IPS DF 6.9 (cell line): ENCODE measurements at regions not wholly inside any gene's neighbourhood (a gene's known extent, or its start where the extent isn't known, plus 50 kb on each side); places are given as distances from the start of the nearest gene placed in this dataset.
"Not testable (repeated sequence)": the region's sequence is repeated elsewhere in the genome, so short reads cannot be mapped to it uniquely, and the experiment has no call there.

Source experiments
- DNase-seq: peaks from one replicate; pipeline ENCODE4 v3.0.0-alpha.2; 2013; ENCODE audit warnings: low read depth, low spot score
- H3K27ac ChIP-seq: one replicate; pipeline ENCODE4 v1.5.1; 2013; ENCODE audit warnings: low read length, control low read depth
- H3K27me3 ChIP-seq: 2 replicates; pipeline ENCODE4 v1.6.1; 2013; ENCODE audit warnings: mild to moderate bottlenecking, low read length; ENCODE audit not compliant: control insufficient read depth, insufficient read depth
- H3K36me3 ChIP-seq: 2 replicates; pipeline ENCODE4 v1.6.1; 2013; ENCODE audit warnings: low read length; ENCODE audit not compliant: control insufficient read depth, insufficient read depth
- H3K4me1 ChIP-seq: 2 replicates; pipeline ENCODE4 v1.6.1; 2013; ENCODE audit warnings: low read length; ENCODE audit not compliant: control insufficient read depth, insufficient read depth
- H3K4me3 ChIP-seq: 2 replicates; pipeline ENCODE4 v1.5.1; 2013; ENCODE audit warnings: mild to moderate bottlenecking, low read length
- H3K9me3 ChIP-seq: 2 replicates; pipeline ENCODE4 v1.6.1; 2013; ENCODE audit warnings: low read length, inconsistent platforms; ENCODE audit not compliant: control insufficient read depth, insufficient read depth
- WGBS: extraction: QIAGEN DNeasy Blood & Tissue Kit; methylation state at CpG from one replicate; pipeline ENCODE4 v1.1.7; 2013; ENCODE audit warnings: mixed read lengths, missing lambda C conversion rate; ENCODE audit not compliant: insufficient read length, insufficient coverage; 5-methylcytosine and 5-hydroxymethylcytosine counted together

GRCh38 chr1:104212239-104212638 lies 462.5 kb downstream of the AMY1C start:
- H3K27ac ChIP-seq: no peak overlapping the region
- no peak overlapping the region for H3K4me3 ChIP-seq
- DNase-seq: no peak
- no peaks in the 10 kb centered on the region for H3K36me3 ChIP-seq
- WGBS: no CpG with 5 or more reads among the region's 1 CpG
- H3K27me3 ChIP-seq: no peaks in the 10 kb centered on the region
- H3K9me3 ChIP-seq: no peaks in the 10 kb centered on the region
- no peaks in the 10 kb centered on the region for H3K4me1 ChIP-seq

GRCh38 chr1:104217395-104217986 lies 467.8 kb downstream of the AMY1C start:
- not testable (repeated sequence) for H3K36me3 ChIP-seq, H3K9me3 ChIP-seq, H3K4me3 ChIP-seq, H3K27me3 ChIP-seq, H3K4me1 ChIP-seq, DNase-seq, H3K27ac ChIP-seq
- no CpG with 5 or more reads among the region's 28 CpGs for WGBS

- Histone ChIP-seq H3K9me3 (no peaks in the 10 kb centered on the region), H3K4me3 (no peak overlapping the region), H3K36me3 (no peaks in the 10 kb centered on the region), H3K27ac (no peak overlapping the region), H3K27me3 (no peaks in the 10 kb centered on the region), H3K4me1 (no peaks in the 10 kb centered on the region)
- WGBS: no CpG with 5 or more reads among the region's 3 CpGs
- no peak for DNase-seq
Observed at GRCh38 chr1:104229860-104230259, 480.2 kb downstream of the AMY1C start.

- no peak overlapping the region for H3K27ac ChIP-seq
- H3K4me3 ChIP-seq: no peak overlapping the region
- H3K36me3 ChIP-seq: no peaks in the 10 kb centered on the region
- no CpG with 5 or more reads among the region's 4 CpGs for WGBS
- H3K9me3 ChIP-seq: no peaks in the 10 kb centered on the region
- H3K4me1 ChIP-seq: no peaks in the 10 kb centered on the region
- H3K27me3 ChIP-seq: no peaks in the 10 kb centered on the region
- no peak for DNase-seq
Observed at GRCh38 chr1:104231676-104232075, 482.0 kb downstream of the AMY1C start.

GRCh38 chr1:104235141-104235540 lies 485.4 kb downstream of the AMY1C start:
- no CpG with 5 or more reads among the region's 3 CpGs for WGBS
- DNase-seq: no peak

GRCh38 chr1:104238991-104239390 lies 489.3 kb downstream of the AMY1C start:
- Histone ChIP-seq H3K4me3 (no peak overlapping the region), H3K27me3 (no peaks in the 10 kb centered on the region), H3K36me3 (no peaks in the 10 kb centered on the region), H3K4me1 (no peaks in the 10 kb centered on the region), H3K27ac (no peak overlapping the region), H3K9me3 (no peaks in the 10 kb centered on the region)
- no CpG with 5 or more reads among the region's 2 CpGs for WGBS
- no peak for DNase-seq

More at GRCh38 chr1:104235141-104235540, 485.4 kb downstream of the AMY1C start:
- no peak overlapping the region for H3K27ac ChIP-seq
- H3K4me3 ChIP-seq: no peak overlapping the region
- H3K36me3 ChIP-seq: no peaks in the 10 kb centered on the region
- no peaks in the 10 kb centered on the region for H3K9me3 ChIP-seq
- H3K27me3 ChIP-seq: no peaks in the 10 kb centered on the region
- no peaks in the 10 kb centered on the region for H3K4me1 ChIP-seq

GRCh38 chr1:104248385-104248784 lies 498.7 kb downstream of the AMY1C start:
- WGBS: no CpG with 5 or more reads among the region's 4 CpGs
- Histone ChIP-seq H3K27ac (no peak overlapping the region), H3K27me3 (no peaks in the 10 kb centered on the region), H3K4me1 (no peaks in the 10 kb centered on the region), H3K9me3 (no peaks in the 10 kb centered on the region), H3K4me3 (no peak overlapping the region), H3K36me3 (no peaks in the 10 kb centered on the region)
- DNase-seq: no peak

- Histone ChIP-seq H3K4me1 (no peaks in the 10 kb centered on the region), H3K36me3 (no peaks in the 10 kb centered on the region), H3K27ac (no peak overlapping the region), H3K4me3 (no peak overlapping the region), H3K9me3 (no peaks in the 10 kb centered on the region), H3K27me3 (no peaks in the 10 kb centered on the region)
- DNase-seq: no peak
- WGBS: no CpG with 5 or more reads among the region's 1 CpG
Observed at GRCh38 chr1:104259481-104259880, 509.8 kb downstream of the AMY1C start.

GRCh38 chr1:104263110-104263509 lies 513.4 kb downstream of the AMY1C start:
- not testable (repeated sequence) for H3K27me3 ChIP-seq, H3K4me1 ChIP-seq, H3K9me3 ChIP-seq, H3K27ac ChIP-seq, H3K4me3 ChIP-seq, H3K36me3 ChIP-seq, DNase-seq
- WGBS: no CpG with 5 or more reads among the region's 14 CpGs

- no CpG with 5 or more reads among the region's 2 CpGs for WGBS
- H3K36me3 ChIP-seq: no peaks in the 10 kb centered on the region
- H3K27me3 ChIP-seq: no peaks in the 10 kb centered on the region
- H3K9me3 ChIP-seq: no peaks in the 10 kb centered on the region
- no peaks in the 10 kb centered on the region for H3K4me1 ChIP-seq
- DNase-seq: no peak
- no peak overlapping the region for H3K4me3 ChIP-seq
- no peak overlapping the region for H3K27ac ChIP-seq
Observed at GRCh38 chr1:104264521-104264920, 514.8 kb downstream of the AMY1C start.

GRCh38 chr1:104265163-104265562 lies 515.5 kb downstream of the AMY1C start:
- Histone ChIP-seq H3K9me3 (no peaks in the 10 kb centered on the region), H3K27me3 (no peaks in the 10 kb centered on the region), H3K4me1 (no peaks in the 10 kb centered on the region), H3K4me3 (no peak overlapping the region), H3K36me3 (no peaks in the 10 kb centered on the region), H3K27ac (no peak overlapping the region)
- DNase-seq: no peak
- no CpG with 5 or more reads among the region's 4 CpGs for WGBS
